ENCODE measurements at regions not wholly inside any gene's neighbourhood (a gene's known extent, or its start where the extent isn't known, plus 50 kb on each side); places are given as distances from the start of the nearest gene placed in this dataset.
A peak's percentile ranks its signal among the peaks of the same experiment; 100 is the strongest.

DNA sequence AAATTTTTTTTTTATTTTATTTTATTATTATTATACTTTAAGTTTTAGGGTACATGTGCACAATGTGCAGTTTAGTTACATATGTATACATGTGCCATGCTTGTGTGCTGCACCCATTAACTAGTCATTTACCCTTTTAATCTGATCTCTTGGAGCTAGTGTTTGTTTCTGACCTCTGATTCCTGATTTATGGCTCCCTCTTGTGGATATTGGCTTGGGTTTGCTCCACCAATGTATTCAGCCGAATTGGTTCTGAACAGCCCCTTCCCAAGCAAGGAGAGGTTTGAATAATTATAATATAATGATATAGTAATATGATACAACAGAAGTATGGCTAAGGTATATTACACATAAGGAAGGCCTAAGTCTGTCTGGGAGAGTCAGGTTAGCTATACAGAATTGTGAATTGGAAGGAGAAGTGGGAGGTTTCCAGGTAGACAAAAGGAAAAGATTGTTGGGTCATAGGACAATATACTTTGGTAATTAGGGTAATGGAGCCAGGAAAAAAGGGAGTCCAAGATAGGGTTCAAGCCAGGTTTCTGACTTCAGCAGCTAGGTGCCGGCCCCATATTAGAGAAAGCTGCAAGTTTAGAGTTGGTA is 53.1 kb upstream of the HMCN1 start:
- H3K4me1 Mint-ChIP-seq: peaks cover 26% of the 10 kb centered on the region
- ATAC-seq (peak; percentile 74), DNase-seq (peak; percentile 17 to 27)
- no peaks in the 10 kb centered on the region for H3K9me3 Mint-ChIP-seq
- no peak overlapping the region for H3K27ac Mint-ChIP-seq
- no peak overlapping the region for H3K4me3 Mint-ChIP-seq
- H3K27me3 Mint-ChIP-seq: no peaks in the 10 kb centered on the region

DNA sequence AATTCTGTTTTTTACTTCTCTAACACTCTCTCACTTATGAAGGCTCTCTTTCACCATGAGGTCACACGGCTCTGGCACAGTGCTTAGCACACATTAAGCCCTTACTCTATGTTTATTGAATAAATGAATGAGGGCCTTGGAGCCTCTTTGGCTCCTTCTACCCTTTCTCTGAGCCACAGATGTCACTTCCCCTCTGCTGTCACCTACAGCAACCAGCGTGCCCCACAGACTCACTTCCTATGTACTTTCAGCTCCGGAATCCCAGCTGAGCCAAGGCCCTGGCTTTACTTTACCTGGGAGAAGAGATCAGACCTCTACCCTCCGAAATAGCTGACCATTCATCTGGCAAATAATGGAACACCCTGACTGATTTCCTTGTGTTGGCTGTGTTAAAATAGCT is 53.7 kb upstream of the HMCN1 start:
- Mint-ChIP-seq H3K4me3 (peak overlapping the region; percentile 20 to 45), H3K9me3 (no peaks in the 10 kb centered on the region), H3K27ac (peak overlapping the region in 1 of 2 donors; percentile 37), H3K27me3 (no peaks in the 10 kb centered on the region), H3K4me1 (peaks cover 28% of the 10 kb centered on the region)
- peak; percentile 48 for ATAC-seq
- DNase-seq: no peak

DNA sequence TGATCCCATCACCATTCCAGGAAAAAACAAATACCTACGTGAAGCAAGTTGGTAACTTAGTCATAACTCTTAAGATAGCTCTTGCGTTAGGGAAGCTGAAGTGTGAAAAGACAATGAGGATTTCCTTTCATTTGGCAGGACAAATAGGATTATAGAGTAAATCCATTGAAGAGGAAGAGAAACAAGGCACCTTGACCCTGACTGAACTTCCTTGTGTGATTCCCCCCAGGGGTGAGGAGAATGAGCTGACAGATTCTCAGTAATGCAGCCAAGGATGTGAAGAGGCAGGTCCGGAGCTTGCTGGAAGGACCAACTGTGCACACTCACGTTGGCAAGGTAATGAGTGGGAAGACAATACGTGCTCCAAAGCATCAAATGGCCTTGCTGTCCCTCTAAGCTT is 55.0 kb upstream of the HMCN1 start:
- Mint-ChIP-seq H3K4me1 (peaks cover 33% of the 10 kb centered on the region), H3K27ac (no peak overlapping the region), H3K9me3 (no peaks in the 10 kb centered on the region), H3K4me3 (no peak overlapping the region), H3K27me3 (no peaks in the 10 kb centered on the region)
- ATAC-seq: no peak
- no peak for DNase-seq

DNA sequence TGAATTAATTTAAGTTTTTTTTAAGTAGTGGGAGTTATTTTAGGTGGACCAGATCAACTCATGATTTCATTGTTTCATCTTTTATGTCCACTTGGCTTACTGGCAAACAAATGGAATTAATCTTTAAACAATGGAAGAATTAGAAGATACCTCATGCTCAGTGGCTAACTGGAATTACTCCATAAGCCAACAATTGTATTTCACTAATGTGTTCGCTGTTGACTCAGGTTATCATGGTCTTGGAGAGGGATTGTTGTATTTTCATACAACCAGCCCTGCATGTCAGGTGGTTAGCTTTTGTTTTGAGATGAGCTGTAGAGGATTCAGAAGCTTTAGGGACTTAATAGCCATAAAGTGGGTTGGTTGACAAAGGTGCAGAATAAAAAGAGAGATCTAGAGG is 57.2 kb upstream of the HMCN1 start:
- H3K9me3 Mint-ChIP-seq: peaks cover 5 to 6% of the 10 kb centered on the region in 2 donors
- H3K4me3 Mint-ChIP-seq: no peak overlapping the region
- DNase-seq (no peak), ATAC-seq (no peak)
- H3K4me1 Mint-ChIP-seq: peaks cover 47% of the 10 kb centered on the region
- H3K27me3 Mint-ChIP-seq: no peaks in the 10 kb centered on the region
- no peak overlapping the region for H3K27ac Mint-ChIP-seq

DNA sequence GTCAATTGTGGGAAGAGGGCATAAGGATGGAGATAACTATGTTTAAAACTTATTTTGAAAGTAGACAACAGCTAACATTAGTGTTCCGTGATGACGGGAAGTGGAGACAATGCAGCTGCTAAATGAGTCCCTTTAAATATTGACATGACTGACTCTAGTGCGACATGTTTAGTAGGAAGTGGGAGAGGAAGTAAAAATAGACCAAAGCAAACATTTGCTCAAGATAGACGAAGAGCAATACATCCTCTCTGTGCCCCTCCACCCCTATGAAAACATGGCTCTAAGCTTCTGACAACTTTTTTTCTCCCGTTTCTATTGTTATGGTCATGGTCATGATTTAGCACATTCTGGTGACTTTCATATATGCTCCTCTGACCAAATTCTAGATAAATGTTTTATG is 60.0 kb upstream of the HMCN1 start:
- Mint-ChIP-seq H3K4me3 (peak overlapping the region; percentile 25 to 51), H3K27ac (peak overlapping the region; percentile 27 to 34), H3K4me1 (peaks cover 31% of the 10 kb centered on the region)

DNA sequence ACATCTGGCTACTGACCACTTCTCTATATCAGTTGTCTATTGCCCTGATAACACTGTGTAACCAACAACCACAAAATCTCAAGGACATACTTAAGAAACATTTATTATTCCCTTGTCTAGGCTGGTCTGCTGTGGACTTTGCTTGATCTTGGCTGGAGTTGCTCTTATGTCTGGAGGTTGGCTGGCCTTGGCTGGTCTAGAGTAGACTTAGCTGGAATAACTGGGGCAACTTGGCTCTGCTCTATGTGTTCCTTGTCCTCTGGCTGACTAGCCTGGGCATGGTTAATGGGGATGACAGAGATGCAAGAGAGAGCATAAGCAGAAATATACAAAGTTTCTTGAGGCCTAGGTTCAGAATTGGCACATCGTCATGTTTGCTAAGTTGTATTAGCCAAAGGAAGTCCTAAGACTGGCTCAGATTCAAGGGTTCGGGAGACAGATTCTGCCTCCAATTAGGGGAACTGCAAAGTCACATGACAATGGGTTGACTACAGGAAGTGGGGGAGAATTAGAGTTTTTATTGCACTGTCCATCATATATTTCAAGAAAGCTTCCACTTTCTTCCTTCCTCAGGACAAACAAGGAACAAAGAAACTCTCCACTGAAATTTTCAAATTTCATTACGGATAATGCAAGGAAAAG is 61.4 kb upstream of the HMCN1 start:
- Mint-ChIP-seq H3K9me3 (peaks cover 5 to 6% of the 10 kb centered on the region in 2 donors), H3K4me1 (peaks cover 31% of the 10 kb centered on the region), H3K27ac (no peak overlapping the region), H3K27me3 (no peaks in the 10 kb centered on the region), H3K4me3 (peak overlapping the region in 1 of 2 donors; percentile 19)
- DNase-seq (no peak), ATAC-seq (no peak)

More for the DNA sequence above, 60.0 kb upstream of the HMCN1 start:
- H3K27me3 Mint-ChIP-seq: no peaks in the 10 kb centered on the region
- DNase-seq: no peak
- peaks cover 5 to 6% of the 10 kb centered on the region in 2 donors for H3K9me3 Mint-ChIP-seq
- ATAC-seq: peak; percentile 63

DNA sequence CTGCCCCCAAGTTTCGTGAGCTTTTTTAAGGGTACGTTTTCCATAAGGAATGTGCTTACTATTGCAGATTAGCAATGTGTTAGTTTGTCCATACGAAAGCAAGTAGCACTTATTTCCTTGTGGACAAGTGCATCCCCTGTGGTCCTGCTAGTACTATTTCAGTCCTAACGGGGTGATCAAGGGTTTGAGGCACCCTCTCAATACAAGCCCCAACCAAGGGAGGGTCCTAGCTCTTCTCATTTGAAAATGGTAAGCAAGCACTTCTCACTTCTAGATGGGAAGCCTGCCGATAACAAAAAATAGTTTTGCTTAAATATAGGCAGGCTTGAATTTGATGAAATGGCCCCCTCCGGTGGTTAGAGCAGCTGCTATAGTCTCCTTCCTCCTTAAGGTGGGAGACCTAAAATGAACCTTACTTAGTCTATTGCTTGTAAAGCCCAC is 64.0 kb upstream of the HMCN1 start:
- H3K4me1 Mint-ChIP-seq: peaks cover 19% of the 10 kb centered on the region
- no peaks in the 10 kb centered on the region for H3K27me3 Mint-ChIP-seq
- peaks cover 5 to 6% of the 10 kb centered on the region in 2 donors for H3K9me3 Mint-ChIP-seq
- no peak overlapping the region for H3K27ac Mint-ChIP-seq
- H3K4me3 Mint-ChIP-seq: no peak overlapping the region
- peak; percentile 32 to 42 for DNase-seq
- peak; percentile 85 for ATAC-seq

DNA sequence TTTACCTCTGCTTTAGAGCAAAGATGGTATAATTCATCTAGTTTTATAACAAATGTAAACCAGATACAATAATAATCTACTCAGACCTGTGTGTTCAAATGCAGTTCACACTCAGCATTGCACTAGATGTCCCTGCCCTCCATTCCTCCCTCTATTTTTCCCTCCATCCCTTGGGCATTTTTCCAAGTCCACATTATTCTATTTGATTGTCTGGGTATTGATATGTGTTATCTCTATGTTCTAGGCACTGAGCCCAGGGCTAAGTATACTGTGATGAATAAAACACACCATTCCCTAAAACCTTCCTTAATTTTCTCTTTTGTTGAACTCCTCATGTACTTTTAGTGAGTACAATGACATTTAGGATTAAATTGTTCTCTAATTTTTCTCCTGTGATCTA is 66.2 kb upstream of the HMCN1 start:
- Mint-ChIP-seq H3K4me1 (peaks cover 3% of the 10 kb centered on the region), H3K27ac (no peak overlapping the region), H3K9me3 (peaks cover under 1 to 2% of the 10 kb centered on the region in 2 donors), H3K4me3 (no peak overlapping the region), H3K27me3 (no peaks in the 10 kb centered on the region)
- no peak for ATAC-seq
- DNase-seq: no peak

DNA sequence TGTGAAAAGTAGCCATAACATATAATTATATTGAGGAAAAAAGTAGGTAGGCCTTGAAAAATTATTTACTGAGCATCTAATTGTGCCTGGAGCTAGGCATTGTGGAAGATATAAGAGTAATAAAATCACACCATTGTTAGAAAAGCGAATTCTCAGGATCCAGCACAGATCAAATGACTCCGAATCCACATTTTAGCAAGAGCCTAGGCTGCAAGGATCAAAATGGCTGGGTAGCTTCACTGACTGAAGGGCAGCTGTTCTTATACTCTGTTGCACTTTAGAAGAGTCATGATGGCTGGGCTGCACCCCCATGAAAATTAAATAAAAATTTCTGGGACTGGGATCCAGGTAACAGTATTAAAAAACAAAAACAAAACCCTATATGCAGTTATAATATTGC is 67.6 kb upstream of the HMCN1 start:
- H3K4me3 Mint-ChIP-seq: no peak overlapping the region
- no peak overlapping the region for H3K27ac Mint-ChIP-seq
- H3K9me3 Mint-ChIP-seq: no peaks in the 10 kb centered on the region

DNA sequence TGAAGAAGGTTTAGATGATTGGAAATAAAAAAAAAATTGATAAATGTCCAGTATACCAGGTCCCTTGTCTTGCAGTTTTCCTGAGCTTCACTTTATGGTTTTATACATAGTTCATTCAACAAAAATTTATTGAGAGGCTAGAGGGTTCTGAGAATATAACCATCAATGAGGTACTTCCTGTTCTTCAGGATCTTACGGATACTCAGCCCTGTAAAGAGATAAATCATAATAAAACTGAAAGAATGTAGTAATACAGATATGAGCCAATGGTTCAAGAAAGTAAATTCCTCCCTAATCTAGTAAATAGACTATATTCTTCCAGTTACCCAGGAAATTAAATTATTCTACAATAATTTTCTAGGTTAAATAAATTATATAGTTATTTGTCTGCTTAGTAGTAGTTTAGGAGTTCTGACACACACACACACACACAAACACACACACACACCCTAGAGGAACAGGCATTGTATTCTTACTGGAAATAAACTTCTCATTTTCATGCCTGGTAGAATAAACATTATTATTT is 70.4 kb upstream of the HMCN1 start:
- Mint-ChIP-seq H3K27ac (no peak overlapping the region), H3K9me3 (no peaks in the 10 kb centered on the region), H3K27me3 (no peaks in the 10 kb centered on the region), H3K4me1 (no peaks in the 10 kb centered on the region), H3K4me3 (no peak overlapping the region)
- DNase-seq: no peak
- peak; percentile 83 for ATAC-seq

More for the DNA sequence above, 67.6 kb upstream of the HMCN1 start:
- H3K27me3 Mint-ChIP-seq: no peaks in the 10 kb centered on the region
- H3K4me1 Mint-ChIP-seq: no peaks in the 10 kb centered on the region
- no peak for ATAC-seq
- DNase-seq: no peak

DNA sequence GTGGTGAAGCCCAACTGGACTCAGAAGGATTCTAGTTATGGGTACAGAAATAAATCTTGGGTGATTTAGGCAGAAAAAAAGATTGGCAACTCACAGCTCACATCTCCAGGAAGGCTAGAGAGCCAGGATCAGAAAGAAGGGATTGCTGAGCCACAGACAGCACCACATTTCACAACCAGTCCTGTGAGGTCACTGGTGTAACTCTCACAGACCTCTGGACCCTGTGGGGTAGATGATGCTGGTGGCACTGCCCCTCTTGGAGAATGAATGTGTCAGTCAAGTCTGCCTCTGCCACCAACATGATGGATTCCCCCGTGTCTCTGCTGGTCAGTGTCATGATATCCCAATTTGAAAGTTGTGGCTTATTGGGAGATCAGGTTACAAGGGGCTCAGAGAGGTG is 70.9 kb upstream of the HMCN1 start:
- H3K4me1 Mint-ChIP-seq: no peaks in the 10 kb centered on the region
- peak; percentile 40 for ATAC-seq
- H3K27me3 Mint-ChIP-seq: no peaks in the 10 kb centered on the region
- peak overlapping the region; percentile 45 to 65 for H3K27ac Mint-ChIP-seq
- H3K4me3 Mint-ChIP-seq: no peak overlapping the region
- DNase-seq: no peak
- H3K9me3 Mint-ChIP-seq: no peaks in the 10 kb centered on the region

DNA sequence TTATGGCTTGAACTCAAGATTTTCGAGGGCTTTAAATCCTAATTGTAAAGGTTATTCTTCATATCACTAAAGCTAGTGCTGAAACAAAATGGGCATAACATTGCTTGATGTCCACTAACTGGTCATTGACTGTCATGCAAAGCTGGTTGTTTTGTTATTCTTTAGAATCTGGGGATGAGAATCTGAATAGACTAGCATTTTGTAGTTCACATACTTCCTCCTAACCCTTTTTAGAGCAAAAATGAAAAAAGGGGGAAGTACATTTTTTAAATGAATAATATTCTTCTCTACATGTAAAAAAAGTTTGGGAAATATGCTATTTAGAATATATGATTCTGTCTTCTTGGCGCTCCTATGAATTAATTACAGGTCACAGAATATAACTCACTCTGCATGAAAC is 72.2 kb upstream of the HMCN1 start:
- Mint-ChIP-seq H3K27ac (no peak overlapping the region), H3K27me3 (no peaks in the 10 kb centered on the region), H3K9me3 (peaks cover 0 to 4% of the 10 kb centered on the region in 2 donors), H3K4me3 (no peak overlapping the region), H3K4me1 (no peaks in the 10 kb centered on the region)
- ATAC-seq: no peak
- DNase-seq: no peak

DNA sequence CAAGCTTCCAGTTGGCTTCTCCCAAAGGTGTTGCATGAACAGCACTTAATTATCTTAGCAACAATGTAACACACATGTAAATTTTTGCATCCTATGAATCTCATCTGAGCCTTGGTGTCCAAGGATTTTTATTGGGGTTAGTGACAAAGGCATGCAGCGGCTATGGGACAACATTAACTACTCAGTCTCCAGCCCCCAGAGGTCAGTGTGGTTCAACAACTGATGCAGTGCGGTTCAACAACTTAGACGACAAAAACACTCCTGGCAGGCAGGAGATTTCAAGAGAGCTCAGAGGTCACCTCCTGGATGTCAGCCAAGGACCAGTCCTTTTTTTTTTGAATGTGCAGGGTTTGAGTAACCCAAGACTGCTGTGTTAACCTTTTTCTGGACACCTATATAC is 77.5 kb upstream of the HMCN1 start:
- H3K27me3 Mint-ChIP-seq: no peaks in the 10 kb centered on the region
- H3K4me1 Mint-ChIP-seq: no peaks in the 10 kb centered on the region
- no peak overlapping the region for H3K27ac Mint-ChIP-seq
- H3K4me3 Mint-ChIP-seq: no peak overlapping the region
- ATAC-seq (no peak), DNase-seq (no peak)
- H3K9me3 Mint-ChIP-seq: peaks cover 0 to 4% of the 10 kb centered on the region in 2 donors

DNA sequence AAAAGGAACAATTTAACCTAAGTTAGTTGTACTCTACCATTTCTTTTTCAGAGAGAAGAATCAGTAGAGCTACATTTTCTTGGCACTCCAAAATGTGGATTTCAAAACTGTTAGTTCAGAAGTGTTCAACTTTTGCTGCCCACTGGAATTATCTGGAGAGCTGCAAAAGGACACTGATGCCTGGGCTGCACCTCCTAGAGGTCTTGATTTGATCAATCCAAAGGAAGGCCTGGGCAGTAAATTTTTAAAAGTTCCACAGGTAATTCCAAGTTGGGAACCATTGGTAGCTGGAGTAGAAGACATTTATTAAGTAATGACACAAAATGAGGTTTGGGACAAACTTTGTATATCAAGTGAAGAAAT is 79.3 kb upstream of the HMCN1 start:
- Mint-ChIP-seq H3K27me3 (no peaks in the 10 kb centered on the region), H3K9me3 (peaks cover 0 to 4% of the 10 kb centered on the region in 2 donors), H3K4me1 (no peaks in the 10 kb centered on the region), H3K27ac (no peak overlapping the region), H3K4me3 (no peak overlapping the region)
- ATAC-seq (no peak), DNase-seq (no peak)

DNA sequence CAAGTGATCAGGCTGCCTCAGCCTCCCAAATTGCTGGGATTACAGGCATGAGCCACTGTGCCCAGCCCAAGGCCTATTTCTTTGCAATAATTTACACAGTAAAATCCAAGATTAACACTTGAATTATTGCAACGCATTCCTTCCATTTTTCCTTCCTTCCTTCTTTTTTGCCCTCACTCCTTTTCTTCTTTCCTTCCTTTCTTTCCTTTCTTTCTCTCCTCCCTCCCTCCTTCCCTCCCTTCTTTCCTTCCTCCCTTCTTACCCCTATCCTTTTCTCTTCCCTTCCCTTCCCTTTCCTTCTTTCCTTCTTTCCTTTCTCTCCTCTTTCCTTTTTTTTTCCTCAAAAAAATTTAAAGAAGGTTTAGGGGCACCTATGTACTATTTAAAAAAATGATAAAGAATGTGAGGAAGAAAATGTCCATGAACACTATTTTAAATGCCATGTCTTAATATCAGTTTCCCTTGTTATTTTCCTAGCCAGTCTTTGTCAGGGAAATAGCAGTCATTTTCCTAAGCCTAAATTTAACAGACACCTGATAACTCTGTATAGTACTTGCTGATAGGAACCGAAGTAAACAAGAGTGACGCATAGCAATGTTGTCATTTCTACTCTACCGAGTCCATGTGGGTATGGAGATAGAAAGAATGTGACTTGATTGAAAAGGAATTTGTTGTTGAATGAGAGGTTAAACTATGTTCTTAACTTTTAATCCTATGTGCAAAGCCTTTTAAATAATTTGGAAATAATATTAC is 79.8 kb upstream of the HMCN1 start:
- Mint-ChIP-seq H3K27me3 (no peaks in the 10 kb centered on the region), H3K4me3 (no peak overlapping the region), H3K27ac (no peak overlapping the region), H3K4me1 (no peaks in the 10 kb centered on the region), H3K9me3 (peaks cover 0 to 4% of the 10 kb centered on the region in 2 donors)
- no peak for ATAC-seq
- DNase-seq: no peak

DNA sequence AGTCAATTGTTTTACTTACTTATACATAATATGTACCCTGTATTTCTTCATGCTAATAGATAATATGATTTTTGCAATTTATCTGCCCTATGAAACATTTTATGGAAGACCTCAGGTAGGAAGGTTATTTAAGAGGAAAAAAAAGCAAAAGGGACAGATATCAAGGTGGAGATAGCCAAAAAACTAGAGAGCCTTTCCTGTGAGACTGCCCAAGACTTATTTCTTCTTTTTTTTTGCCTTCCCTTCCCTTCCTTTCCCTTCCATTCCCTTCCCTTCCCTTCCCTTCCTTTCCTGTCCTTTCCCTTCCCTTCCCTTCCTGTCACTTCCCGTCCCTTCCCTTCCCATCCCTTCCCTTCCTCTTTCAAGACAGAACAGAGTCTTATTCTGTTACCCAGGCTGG is 80.6 kb upstream of the HMCN1 start:
- H3K4me1 Mint-ChIP-seq: no peaks in the 10 kb centered on the region
- ATAC-seq (no peak), DNase-seq (no peak)
- peaks cover 2 to 4% of the 10 kb centered on the region in 2 donors for H3K9me3 Mint-ChIP-seq
- H3K4me3 Mint-ChIP-seq: no peak overlapping the region
- H3K27me3 Mint-ChIP-seq: no peaks in the 10 kb centered on the region
- H3K27ac Mint-ChIP-seq: no peak overlapping the region
